Urinary bladder (tissue), 3 donors: ENCODE measurements at regions not wholly inside any gene's neighbourhood (a gene's known extent, or its start where the extent isn't known, plus 50 kb on each side); places are given as distances from the start of the nearest gene placed in this dataset.
"Not testable (repeated sequence)": the region's sequence is repeated elsewhere in the genome, so short reads cannot be mapped to it uniquely, and the experiment has no call there.

Experiments
- DNase-seq: peaks from one replicate; pipeline ENCODE4 v3.0.0-alpha.2; 2015; ENCODE audit errors: extremely low spot score
- H3K27ac ChIP-seq: one replicate; pipeline ENCODE4 v1.5.1; 2013; ENCODE audit warnings: low read depth, mild to moderate bottlenecking, moderate library complexity
- H3K36me3 ChIP-seq: one replicate; pipeline ENCODE4 v1.6.1; 2013; ENCODE audit warnings: mild to moderate bottlenecking, moderate library complexity; ENCODE audit not compliant: insufficient read depth
- H3K4me1 ChIP-seq: one replicate; pipeline ENCODE4 v1.6.1; 2013; ENCODE audit warnings: mild to moderate bottlenecking, moderate library complexity; ENCODE audit not compliant: insufficient read depth
- H3K4me3 ChIP-seq: one replicate; pipeline ENCODE4 v1.5.1; 2013; ENCODE audit warnings: low read depth, low read length
- WGBS: extraction: QIAGEN DNeasy Blood & Tissue Kit; methylation state at CpG from one replicate; pipeline ENCODE4 v1.1.7; 2013; 5-methylcytosine and 5-hydroxymethylcytosine counted together
- donor health status: healthy with polysubstance abuse.
- donor health status: healthy.

GRCh38 chr9:108270051-108270450 is 585.7 kb downstream of the ACTL7B start:
- 94% methylated on average over 1 of the region's 1 CpG for WGBS
- Histone ChIP-seq H3K36me3 (no peaks in the 10 kb centered on the region), H3K27ac (no peak overlapping the region), H3K4me3 (no peak overlapping the region), H3K4me1 (no peaks in the 10 kb centered on the region)
- no peak for DNase-seq

GRCh38 chr9:108269371-108269770 is 586.4 kb downstream of the ACTL7B start:
- WGBS, result 90% methylated on average over 1 of the region's 1 CpG
- H3K4me3 ChIP-seq, result no peak overlapping the region
- no peaks in the 10 kb centered on the region for H3K36me3 ChIP-seq
- no peaks in the 10 kb centered on the region for H3K4me1 ChIP-seq
- no peak overlapping the region for H3K27ac ChIP-seq
- no peak for DNase-seq

- Histone ChIP-seq H3K36me3 (no peaks in the 10 kb centered on the region), H3K27ac (no peak overlapping the region), H3K4me1 (no peaks in the 10 kb centered on the region), H3K4me3 (no peak overlapping the region)
- WGBS, result 99% methylated on average over 1 of the region's 1 CpG
- no peak for DNase-seq
Measured at GRCh38 chr9:108265065-108265464, 590.7 kb downstream of the ACTL7B start.

- no peak overlapping the region for H3K4me3 ChIP-seq
- no peaks in the 10 kb centered on the region for H3K4me1 ChIP-seq
- H3K27ac ChIP-seq, result no peak overlapping the region
- H3K36me3 ChIP-seq, result no peaks in the 10 kb centered on the region
- 95% methylated on average over 4 of the region's 4 CpGs for WGBS
- DNase-seq, result no peak
Measured at GRCh38 chr9:108264093-108264492, 591.7 kb downstream of the ACTL7B start.

- no peak for DNase-seq
- Histone ChIP-seq H3K4me3 (no peak overlapping the region), H3K36me3 (no peaks in the 10 kb centered on the region), H3K27ac (no peak overlapping the region), H3K4me1 (no peaks in the 10 kb centered on the region)
- WGBS, result 99% methylated on average over 9 of the region's 9 CpGs
Measured at GRCh38 chr9:108262836-108263235, 593.0 kb downstream of the ACTL7B start.

GRCh38 chr9:108259917-108260675 is 595.7 kb downstream of the ACTL7B start:
- no peak overlapping the region for H3K27ac ChIP-seq
- WGBS, result 90% methylated on average over 5 of the region's 5 CpGs
- no peak for DNase-seq
- H3K4me3 ChIP-seq, result no peak overlapping the region
- no peaks in the 10 kb centered on the region for H3K4me1 ChIP-seq
- H3K36me3 ChIP-seq, result no peaks in the 10 kb centered on the region

- 61% methylated on average over 2 of the region's 2 CpGs for WGBS
- no peak overlapping the region for H3K4me3 ChIP-seq
- H3K27ac ChIP-seq, result no peak overlapping the region
- H3K4me1 ChIP-seq, result no peaks in the 10 kb centered on the region
- DNase-seq, result no peak
- H3K36me3 ChIP-seq, result no peaks in the 10 kb centered on the region
Measured at GRCh38 chr9:108258640-108259039, 597.1 kb downstream of the ACTL7B start.

- WGBS, result 66% methylated on average over 5 of the region's 5 CpGs
- Histone ChIP-seq H3K27ac (no peak overlapping the region), H3K4me1 (no peaks in the 10 kb centered on the region), H3K36me3 (no peaks in the 10 kb centered on the region), H3K4me3 (no peak overlapping the region)
- DNase-seq, result no peak
Measured at GRCh38 chr9:108257382-108257781, 598.4 kb downstream of the ACTL7B start.

GRCh38 chr9:108254236-108254635 is 601.5 kb downstream of the ACTL7B start:
- no peaks in the 10 kb centered on the region for H3K4me1 ChIP-seq
- 51% methylated on average over 2 of the region's 2 CpGs for WGBS
- no peak for DNase-seq

GRCh38 chr9:108247391-108247790 is 608.4 kb downstream of the ACTL7B start:
- 90% methylated on average over 3 of the region's 3 CpGs for WGBS

More at GRCh38 chr9:108254236-108254635, 601.5 kb downstream of the ACTL7B start:
- Histone ChIP-seq H3K4me3 (no peak overlapping the region), H3K36me3 (no peaks in the 10 kb centered on the region), H3K27ac (no peak overlapping the region)

GRCh38 chr9:108245901-108246300 is 609.9 kb downstream of the ACTL7B start:
- Histone ChIP-seq H3K27ac (no peak overlapping the region), H3K36me3 (no peaks in the 10 kb centered on the region), H3K4me3 (no peak overlapping the region), H3K4me1 (no peaks in the 10 kb centered on the region)
- WGBS, result 88% methylated on average over 1 of the region's 1 CpG
- no peak for DNase-seq

More at GRCh38 chr9:108247391-108247790, 608.4 kb downstream of the ACTL7B start:
- not testable (repeated sequence) for DNase-seq, H3K4me1 ChIP-seq, H3K27ac ChIP-seq, H3K36me3 ChIP-seq, H3K4me3 ChIP-seq

GRCh38 chr9:108245331-108245730 is 610.5 kb downstream of the ACTL7B start:
- WGBS, result 61% methylated on average over 2 of the region's 2 CpGs
- H3K36me3 ChIP-seq, result no peaks in the 10 kb centered on the region
- no peaks in the 10 kb centered on the region for H3K4me1 ChIP-seq
- no peak overlapping the region for H3K27ac ChIP-seq
- no peak overlapping the region for H3K4me3 ChIP-seq
- no peak for DNase-seq

- DNase-seq, result no peak
- Histone ChIP-seq H3K4me1 (no peaks in the 10 kb centered on the region), H3K36me3 (no peaks in the 10 kb centered on the region), H3K27ac (no peak overlapping the region), H3K4me3 (no peak overlapping the region)
Measured at GRCh38 chr9:108244686-108245085, 611.1 kb downstream of the ACTL7B start.

- no peak overlapping the region for H3K4me3 ChIP-seq
- no peak overlapping the region for H3K27ac ChIP-seq
- H3K36me3 ChIP-seq, result no peaks in the 10 kb centered on the region
- 81% methylated on average over 1 of the region's 1 CpG for WGBS
- no peak for DNase-seq
- no peaks in the 10 kb centered on the region for H3K4me1 ChIP-seq
Measured at GRCh38 chr9:108241384-108242073, 614.3 kb downstream of the ACTL7B start.
